HUES48 (cell line): ENCODE measurements at regions not wholly inside any gene's neighbourhood (a gene's known extent, or its start where the extent isn't known, plus 50 kb on each side); places are given as distances from the start of the nearest gene placed in this dataset.
"Not testable (repeated sequence)": the region's sequence is repeated elsewhere in the genome, so short reads cannot be mapped to it uniquely, and the experiment has no call there.

ENCODE experiments used
- H3K27ac ChIP-seq: one replicate; pipeline ENCODE4 v1.7.0; 2013; ENCODE audit warnings: low read depth, low read length, inconsistent platforms
- H3K27me3 ChIP-seq: 2 replicates; pipeline ENCODE4 v1.6.1; 2013; ENCODE audit warnings: mild to moderate bottlenecking, low read length; ENCODE audit not compliant: control insufficient read depth, insufficient read depth
- H3K36me3 ChIP-seq: 2 replicates; pipeline ENCODE4 v1.6.1; 2013; ENCODE audit warnings: low read length; ENCODE audit not compliant: control insufficient read depth, insufficient read depth
- H3K4me1 ChIP-seq: 2 replicates; pipeline ENCODE4 v1.6.1; 2013; ENCODE audit warnings: mild to moderate bottlenecking, low read length; ENCODE audit not compliant: control insufficient read depth, insufficient read depth
- H3K4me3 ChIP-seq: 2 replicates; pipeline ENCODE4 v1.5.1; 2013; ENCODE audit warnings: mild to moderate bottlenecking, low read depth, low read length
- H3K9ac ChIP-seq: 2 replicates; pipeline ENCODE4 v1.6.1; 2013; ENCODE audit warnings: mild to moderate bottlenecking, low read depth, low read length, moderate library complexity
- H3K9me3 ChIP-seq: 2 replicates; pipeline ENCODE4 v1.6.1; 2013; ENCODE audit warnings: low read length; ENCODE audit not compliant: control insufficient read depth, insufficient read depth

GRCh38 chr12:72148709-72149108, 123.5 kb upstream of the TRHDE start:
- H3K4me3 ChIP-seq: no peak overlapping the region

GRCh38 chr12:72162875-72163274, 109.3 kb upstream of the TRHDE start:
- Histone ChIP-seq H3K4me3 (no peak overlapping the region), H3K27me3 (no peaks in the 10 kb centered on the region), H3K9me3 (no peaks in the 10 kb centered on the region), H3K4me1 (no peaks in the 10 kb centered on the region), H3K9ac (no peak overlapping the region), H3K36me3 (no peaks in the 10 kb centered on the region), H3K27ac (no peak overlapping the region)

More at GRCh38 chr12:72148709-72149108, 123.5 kb upstream of the TRHDE start:
- Histone ChIP-seq H3K36me3 (no peaks in the 10 kb centered on the region), H3K9me3 (no peaks in the 10 kb centered on the region), H3K4me1 (0 out of 2 replicates have a peak, but pooled peaks cover 5% of the 10 kb centered on the region), H3K9ac (no peak overlapping the region), H3K27me3 (no peaks in the 10 kb centered on the region), H3K27ac (no peak overlapping the region)

- H3K4me3 ChIP-seq: no peak overlapping the region
- no peaks in the 10 kb centered on the region for H3K9me3 ChIP-seq
- H3K36me3 ChIP-seq: no peaks in the 10 kb centered on the region
- H3K9ac ChIP-seq: no peak overlapping the region
- no peaks in the 10 kb centered on the region for H3K27me3 ChIP-seq
- H3K4me1 ChIP-seq: no peaks in the 10 kb centered on the region
- H3K27ac ChIP-seq: no peak overlapping the region
Measured at GRCh38 chr12:72168851-72169250, 103.3 kb upstream of the TRHDE start.

DNA sequence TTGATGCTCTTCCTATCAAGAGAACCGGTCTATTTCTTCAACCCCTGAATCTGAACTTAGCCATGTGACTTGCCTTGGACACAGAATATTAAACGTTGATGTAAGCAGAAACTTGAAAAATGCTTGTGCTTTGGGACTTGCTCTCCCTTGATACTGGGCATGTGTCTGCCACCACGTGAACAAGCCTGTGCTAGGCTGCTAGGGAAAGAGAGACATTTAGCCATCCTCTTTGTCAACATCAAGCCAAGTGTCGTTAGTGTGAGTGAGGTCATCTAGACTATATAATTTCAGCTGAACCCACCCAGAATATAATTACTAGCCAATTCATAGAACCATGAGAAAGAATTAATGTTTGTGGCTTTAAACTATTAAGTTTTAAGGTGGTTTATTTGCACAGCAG, 98.2 kb upstream of the TRHDE start:
- no peak overlapping the region for H3K9ac ChIP-seq
- no peaks in the 10 kb centered on the region for H3K36me3 ChIP-seq
- H3K4me1 ChIP-seq: no peaks in the 10 kb centered on the region
- H3K27me3 ChIP-seq: no peaks in the 10 kb centered on the region
- no peaks in the 10 kb centered on the region for H3K9me3 ChIP-seq
- no peak overlapping the region for H3K4me3 ChIP-seq
- H3K27ac ChIP-seq: no peak overlapping the region

- Histone ChIP-seq H3K27me3 (no peaks in the 10 kb centered on the region), H3K9me3 (no peaks in the 10 kb centered on the region), H3K4me3 (no peak overlapping the region), H3K27ac (no peak overlapping the region), H3K9ac (no peak overlapping the region), H3K36me3 (no peaks in the 10 kb centered on the region), H3K4me1 (no peaks in the 10 kb centered on the region)
Measured at GRCh38 chr12:72178244-72178643, 93.9 kb upstream of the TRHDE start.

GRCh38 chr12:72178871-72179270, 93.3 kb upstream of the TRHDE start:
- H3K27me3 ChIP-seq: no peaks in the 10 kb centered on the region
- no peak overlapping the region for H3K4me3 ChIP-seq
- H3K27ac ChIP-seq: no peak overlapping the region
- no peaks in the 10 kb centered on the region for H3K9me3 ChIP-seq
- no peak overlapping the region for H3K9ac ChIP-seq
- no peaks in the 10 kb centered on the region for H3K36me3 ChIP-seq
- H3K4me1 ChIP-seq: no peaks in the 10 kb centered on the region

DNA sequence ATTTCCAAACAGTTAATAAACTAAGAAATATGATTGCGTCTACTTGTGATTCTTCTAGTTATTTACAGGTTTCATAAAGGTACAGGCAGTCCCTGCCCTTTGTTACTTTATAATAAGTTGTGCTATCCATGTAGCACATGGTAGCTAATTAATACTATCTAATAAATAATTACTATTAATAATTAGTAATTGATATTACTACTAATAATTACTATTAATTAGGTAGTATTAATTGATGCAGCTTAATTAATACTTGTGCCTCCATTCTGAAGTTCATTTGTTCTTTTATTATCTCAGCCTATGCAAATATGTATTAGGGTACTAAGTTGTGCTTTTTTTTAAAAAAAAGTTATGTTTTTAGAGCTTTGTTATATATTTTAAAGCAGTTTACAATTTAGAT, 92.3 kb upstream of the TRHDE start:
- no peak overlapping the region for H3K4me3 ChIP-seq
- H3K9me3 ChIP-seq: no peaks in the 10 kb centered on the region
- no peaks in the 10 kb centered on the region for H3K27me3 ChIP-seq
- no peaks in the 10 kb centered on the region for H3K36me3 ChIP-seq
- H3K4me1 ChIP-seq: no peaks in the 10 kb centered on the region
- no peak overlapping the region for H3K9ac ChIP-seq
- H3K27ac ChIP-seq: no peak overlapping the region

DNA sequence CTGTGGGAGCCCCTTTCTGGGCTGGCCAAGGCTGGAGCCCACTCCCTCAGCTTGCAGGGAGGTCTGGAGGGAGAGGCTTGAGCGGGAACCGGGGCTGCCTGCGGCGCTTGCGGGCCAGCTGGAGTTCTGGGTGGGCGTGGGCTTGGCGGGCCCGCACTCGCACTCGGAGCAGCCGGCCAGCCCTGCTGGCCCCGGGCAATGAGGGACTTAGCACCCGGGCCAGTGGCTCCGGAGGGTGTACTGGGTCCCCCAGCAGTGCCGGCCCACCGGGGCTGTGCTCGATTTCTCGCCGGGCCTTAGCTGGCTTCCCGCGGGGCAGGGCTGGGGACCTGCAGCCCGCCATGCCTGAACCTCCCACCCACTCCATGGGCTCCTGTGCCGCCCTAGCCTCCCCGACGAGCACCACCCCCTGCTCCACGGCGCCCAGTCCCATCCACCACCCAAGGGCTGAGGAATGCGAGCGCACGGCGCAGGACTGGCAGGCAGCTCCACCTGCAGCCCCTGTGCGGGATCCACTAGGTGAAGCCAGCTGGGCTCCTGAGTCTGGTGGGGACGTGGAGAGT, 87.1 kb upstream of the TRHDE start:
- H3K4me3 ChIP-seq, H3K27ac ChIP-seq, H3K9me3 ChIP-seq, H3K36me3 ChIP-seq, H3K9ac ChIP-seq, H3K27me3 ChIP-seq, H3K4me1 ChIP-seq: not testable (repeated sequence)

DNA sequence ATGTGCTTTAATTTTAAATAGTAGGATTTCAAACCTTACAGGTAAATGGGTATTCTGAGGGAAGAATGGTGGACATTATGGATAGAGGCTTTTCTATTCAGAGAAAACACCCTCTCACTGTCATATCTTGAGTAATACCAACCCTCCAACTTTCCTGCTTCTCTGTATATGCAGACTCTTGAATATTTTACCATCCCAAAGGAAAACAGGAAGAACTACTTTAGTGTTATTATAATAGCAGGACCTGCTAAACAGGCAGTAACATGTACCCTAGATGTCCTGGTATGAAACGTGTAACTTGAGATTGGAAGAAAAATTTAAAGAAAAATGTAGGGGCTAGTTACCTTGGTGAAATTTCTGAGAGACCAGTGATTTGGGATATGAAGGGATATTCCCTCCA, 82.9 kb upstream of the TRHDE start:
- H3K27ac ChIP-seq: no peak overlapping the region
- H3K9me3 ChIP-seq: no peaks in the 10 kb centered on the region
- no peaks in the 10 kb centered on the region for H3K36me3 ChIP-seq
- H3K4me3 ChIP-seq: no peak overlapping the region
- H3K4me1 ChIP-seq: peaks cover 14% of the 10 kb centered on the region
- no peaks in the 10 kb centered on the region for H3K27me3 ChIP-seq
- no peak overlapping the region for H3K9ac ChIP-seq

GRCh38 chr12:72191761-72192160, 80.4 kb upstream of the TRHDE start:
- Histone ChIP-seq H3K4me1 (peaks cover 14% of the 10 kb centered on the region), H3K36me3 (no peaks in the 10 kb centered on the region), H3K27ac (no peak overlapping the region), H3K9ac (no peak overlapping the region), H3K9me3 (no peaks in the 10 kb centered on the region), H3K27me3 (no peaks in the 10 kb centered on the region), H3K4me3 (no peak overlapping the region)

DNA sequence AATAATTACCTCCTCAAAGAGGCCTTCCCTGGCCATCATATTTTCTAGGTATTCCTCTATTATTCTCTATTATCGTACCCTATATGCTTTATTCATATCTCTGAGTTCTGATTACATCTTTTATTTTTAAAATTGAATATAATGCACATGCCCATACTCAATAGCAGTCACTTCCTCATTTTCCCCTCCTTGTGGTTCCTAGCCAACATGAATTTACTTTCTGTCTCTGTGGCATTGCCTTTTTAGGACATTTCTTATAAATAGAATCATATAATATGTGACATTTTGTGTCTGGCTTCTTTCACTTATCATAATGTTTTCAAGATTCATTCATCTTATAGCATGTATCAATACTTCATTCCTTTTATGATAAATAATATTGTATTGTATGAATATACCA, 74.4 kb upstream of the TRHDE start:
- Histone ChIP-seq H3K27me3 (no peaks in the 10 kb centered on the region), H3K9me3 (no peaks in the 10 kb centered on the region), H3K27ac (no peak overlapping the region), H3K4me3 (no peak overlapping the region), H3K4me1 (peaks cover 12% of the 10 kb centered on the region; the same call in 1 of the 2 replicates), H3K36me3 (no peaks in the 10 kb centered on the region), H3K9ac (no peak overlapping the region)

- Histone ChIP-seq H3K36me3 (no peaks in the 10 kb centered on the region), H3K27me3 (no peaks in the 10 kb centered on the region), H3K4me1 (peaks cover 4% of the 10 kb centered on the region; the same call in 1 of the 2 replicates), H3K9me3 (no peaks in the 10 kb centered on the region), H3K27ac (no peak overlapping the region), H3K4me3 (no peak overlapping the region), H3K9ac (no peak overlapping the region)
Measured at GRCh38 chr12:72201457-72201856, 70.7 kb upstream of the TRHDE start.
